HG03280 (cell line): ENCODE measurements at regions not wholly inside any gene's neighbourhood (a gene's known extent, or its start where the extent isn't known, plus 50 kb on each side); places are given as distances from the start of the nearest gene placed in this dataset.

ENCODE experiments used
- ATAC-seq: cut with Tn5 transposase; IDR thresholded peaks from one replicate; pipeline ENCODE4 v1.9.1; 2021; ENCODE audit warnings: mild to moderate bottlenecking, moderate library complexity; ENCODE audit not compliant: unreplicated experiment

GRCh38 chr9:135251996-135252760 lies 164.7 kb downstream of the OLFM1 start:
- no peak for ATAC-seq

- ATAC-seq, result no peak
Observed at GRCh38 chr9:135252980-135253304, 165.5 kb downstream of the OLFM1 start.

- no peak for ATAC-seq
Observed at GRCh38 chr9:135253305-135254004, 166.0 kb downstream of the OLFM1 start.

- ATAC-seq, result no peak
Observed at GRCh38 chr9:135254176-135255032, 166.9 kb downstream of the OLFM1 start.

- no peak for ATAC-seq
Observed at GRCh38 chr9:135255033-135255840, 167.8 kb downstream of the OLFM1 start.

- no peak for ATAC-seq
Observed at GRCh38 chr9:135255841-135256580, 168.5 kb downstream of the OLFM1 start.

GRCh38 chr9:135256581-135257354 lies 169.3 kb downstream of the OLFM1 start:
- no peak for ATAC-seq

GRCh38 chr9:135258461-135258860 lies 171.0 kb downstream of the OLFM1 start:
- no peak for ATAC-seq

GRCh38 chr9:135259273-135259672 lies 171.8 kb downstream of the OLFM1 start:
- ATAC-seq, result no peak

- no peak for ATAC-seq
Observed at GRCh38 chr9:135260221-135261180, 173.0 kb downstream of the OLFM1 start.

- no peak for ATAC-seq
Observed at GRCh38 chr9:135262248-135262647, 174.8 kb downstream of the OLFM1 start.

- ATAC-seq, result no peak
Observed at GRCh38 chr9:135263511-135263910, 176.0 kb downstream of the OLFM1 start.

- ATAC-seq, result no peak
Observed at GRCh38 chr9:135265931-135266330, 178.5 kb downstream of the OLFM1 start.

GRCh38 chr9:135267191-135267809 lies 179.8 kb downstream of the OLFM1 start:
- no peak for ATAC-seq

GRCh38 chr9:135268031-135268430 lies 180.6 kb downstream of the OLFM1 start:
- ATAC-seq, result no peak

- no peak for ATAC-seq
Observed at GRCh38 chr9:135268981-135269380, 181.5 kb downstream of the OLFM1 start.

- no peak for ATAC-seq
Observed at GRCh38 chr9:135269912-135270830, 182.7 kb downstream of the OLFM1 start.
